ENCODE measurements at regions not wholly inside any gene's neighbourhood (a gene's known extent, or its start where the extent isn't known, plus 50 kb on each side); places are given as distances from the start of the nearest gene placed in this dataset.

GRCh38 chr4:33052241-33052640 lies 2332.1 kb downstream of the PCDH7 start:
- TF ChIP-seq CTCF (IDR thresholded peaks at IDR 0.05) (no peak), POLR2A (IDR thresholded peaks at IDR 0.05; ENCODE audit: low read depth) (no peak), EP300 (IDR thresholded peaks at IDR 0.05) (no peak), POLR2AphosphoS5 (IDR thresholded peaks at IDR 0.05) (no peak)
